ENCODE measurements at regions not wholly inside any gene's neighbourhood (a gene's known extent, or its start where the extent isn't known, plus 50 kb on each side); places are given as distances from the start of the nearest gene placed in this dataset.

DNA sequence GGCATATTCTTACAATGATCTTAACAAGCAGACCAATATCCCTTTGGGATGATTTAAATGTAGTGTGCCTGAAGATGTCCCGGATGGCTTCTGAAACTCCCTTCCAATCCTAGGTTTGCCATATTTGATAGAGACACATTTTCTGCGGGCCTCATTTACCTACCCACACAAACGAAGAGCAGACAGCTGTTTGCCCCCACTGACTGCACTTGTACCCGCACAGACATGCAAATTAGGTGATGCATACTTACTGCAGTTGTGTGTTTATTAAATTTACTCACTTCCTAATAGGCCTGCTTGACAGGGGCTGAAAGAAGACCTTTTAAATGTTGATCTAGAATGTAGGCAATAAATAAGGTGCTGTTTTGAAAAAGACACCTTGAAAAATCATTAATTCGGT, 257.9 kb upstream of the RRP15 start:
- DNase-seq = no peak

DNA sequence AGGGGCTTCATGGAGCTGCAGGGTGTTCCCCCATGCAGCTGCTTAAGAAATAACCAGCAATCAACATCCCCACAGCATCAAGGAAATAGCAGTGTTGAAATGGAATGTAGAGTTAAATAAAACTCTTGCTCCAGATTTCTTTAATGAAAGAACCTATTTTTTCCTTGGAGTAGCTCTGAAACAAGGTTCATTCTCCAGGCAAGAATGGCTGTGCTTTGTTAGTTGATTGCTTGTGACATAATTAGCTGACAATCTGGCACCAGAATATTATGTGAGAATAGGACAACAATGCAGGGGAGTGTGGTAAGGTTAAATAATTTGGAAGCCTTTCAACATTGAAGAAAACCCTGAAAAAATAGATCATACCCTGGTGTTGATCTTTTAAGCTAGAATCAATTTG, 254.2 kb upstream of the RRP15 start:
- DNase-seq = no peak

DNA sequence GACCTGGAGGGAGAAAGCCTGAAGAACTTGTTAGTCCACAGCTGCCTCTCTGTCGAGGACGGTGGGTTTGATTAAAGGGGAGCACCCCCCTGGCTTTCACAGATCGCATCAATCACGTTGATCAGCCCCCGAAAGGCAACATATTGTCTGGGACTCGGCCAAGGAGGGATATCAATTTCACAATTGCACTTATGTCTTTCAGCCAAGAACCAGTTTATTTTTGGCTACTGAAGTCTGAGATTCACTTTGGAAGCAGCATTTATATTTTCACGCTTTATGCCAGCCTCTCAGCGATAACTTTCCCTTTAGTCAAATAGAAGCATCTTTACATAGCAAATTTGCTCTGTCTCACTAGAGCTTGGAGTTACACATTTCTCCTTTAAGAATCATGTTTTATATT, 253.2 kb upstream of the RRP15 start:
- no peak for DNase-seq

DNA sequence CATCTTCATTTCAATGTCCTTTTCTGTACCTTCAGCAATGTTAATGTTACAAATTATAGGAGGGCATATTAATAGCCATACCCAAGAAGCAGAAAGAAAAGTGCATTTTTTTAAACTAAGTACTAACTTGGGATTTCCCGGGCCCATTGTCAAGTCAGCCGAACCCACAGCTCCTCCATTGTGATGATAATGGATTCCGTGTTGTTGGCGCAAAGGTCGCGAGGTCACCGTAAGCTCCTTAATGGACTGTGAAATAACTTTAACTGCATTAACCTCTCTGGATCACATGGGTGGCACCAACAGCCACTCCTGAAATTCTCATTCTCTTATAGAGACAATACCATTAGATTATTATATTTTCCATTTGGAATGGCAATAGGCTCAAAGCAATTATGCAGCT, 250.6 kb upstream of the RRP15 start:
- DNase-seq = no peak

DNA sequence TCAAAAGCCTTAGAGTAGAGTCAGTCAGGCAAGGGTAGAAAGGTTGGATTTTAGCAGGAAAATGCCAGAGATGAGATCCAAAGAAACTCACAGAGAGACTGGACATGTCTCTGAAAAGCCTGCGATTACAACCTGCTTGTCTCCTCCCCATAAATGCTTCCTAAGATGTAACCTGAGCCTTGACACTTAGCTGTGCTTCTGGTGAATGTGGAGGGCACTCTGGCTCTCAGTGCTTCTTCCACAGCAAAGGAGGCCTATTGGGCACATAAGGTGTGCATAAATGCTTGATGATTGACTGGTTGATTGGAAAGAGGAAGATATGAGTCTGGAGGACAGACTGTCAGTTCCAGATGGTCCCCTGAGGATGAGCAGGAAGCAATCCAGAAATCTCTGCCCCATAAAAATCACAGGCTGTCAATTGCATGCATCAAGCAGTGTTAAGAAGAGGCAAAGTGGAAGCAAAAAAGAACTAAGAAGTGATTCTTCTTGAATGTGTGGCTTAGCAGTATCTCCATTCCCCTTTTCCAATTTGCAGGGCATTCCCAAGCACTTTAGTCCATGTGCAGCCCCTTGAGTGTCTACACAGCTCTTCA, 236.2 kb upstream of the RRP15 start:
- DNase-seq = no peak

DNA sequence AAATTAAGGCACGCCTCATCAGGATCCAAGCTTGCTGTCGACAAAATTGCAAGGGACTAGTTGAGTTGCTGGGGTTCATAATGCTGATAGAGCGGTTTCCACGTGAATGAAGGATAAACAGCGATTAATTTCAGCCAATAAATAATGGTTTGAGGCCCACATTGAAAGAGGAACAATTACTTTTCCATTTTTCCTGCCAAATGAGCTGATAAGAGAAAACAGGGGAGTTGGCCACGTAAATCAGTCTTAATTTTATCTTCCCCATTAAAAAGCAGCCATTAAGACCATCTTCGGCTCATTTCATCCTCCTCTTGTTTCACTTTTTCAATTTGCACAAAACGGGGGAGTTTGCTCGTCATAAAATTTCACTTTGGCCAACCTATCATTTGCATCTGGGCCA, 235.5 kb upstream of the RRP15 start:
- no peak for DNase-seq

DNA sequence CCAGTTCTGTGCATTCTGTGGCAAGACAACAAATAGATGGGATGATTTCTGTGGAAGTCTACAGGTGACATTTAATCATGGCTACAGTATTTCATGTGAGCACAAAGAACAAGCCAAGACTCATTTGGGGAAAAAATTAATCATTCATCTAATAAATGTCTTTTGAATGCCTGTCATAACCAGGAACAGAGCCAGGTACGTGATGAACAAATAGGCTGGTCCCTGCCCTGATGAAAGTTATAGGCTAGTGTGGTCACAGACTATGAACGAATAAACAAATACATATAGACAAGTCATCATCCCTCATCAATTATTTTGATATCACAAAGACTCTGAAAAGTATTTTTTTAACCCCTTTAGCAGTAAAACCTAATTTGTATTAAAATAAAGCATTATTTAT, 226.4 kb upstream of the RRP15 start:
- no peak for DNase-seq

DNA sequence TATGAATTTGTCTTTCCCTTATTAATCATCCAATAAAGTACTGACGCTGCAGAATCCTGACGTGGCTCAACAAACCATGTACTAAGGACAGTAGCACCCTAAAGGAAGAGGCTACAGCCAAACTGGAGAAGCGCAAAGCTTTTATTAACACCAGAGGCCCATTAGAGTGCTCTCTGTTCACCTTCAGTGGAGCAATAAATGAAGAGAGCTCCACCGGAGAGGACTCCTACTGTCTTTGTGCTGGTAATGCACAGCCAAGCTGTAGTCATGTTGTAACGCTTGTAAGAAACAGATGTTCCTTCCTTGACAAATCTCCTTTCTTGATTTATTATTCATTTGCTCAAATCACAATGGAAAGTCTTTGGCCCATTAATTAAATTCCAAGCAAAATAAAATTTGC, 220.7 kb upstream of the RRP15 start:
- no peak for DNase-seq

DNA sequence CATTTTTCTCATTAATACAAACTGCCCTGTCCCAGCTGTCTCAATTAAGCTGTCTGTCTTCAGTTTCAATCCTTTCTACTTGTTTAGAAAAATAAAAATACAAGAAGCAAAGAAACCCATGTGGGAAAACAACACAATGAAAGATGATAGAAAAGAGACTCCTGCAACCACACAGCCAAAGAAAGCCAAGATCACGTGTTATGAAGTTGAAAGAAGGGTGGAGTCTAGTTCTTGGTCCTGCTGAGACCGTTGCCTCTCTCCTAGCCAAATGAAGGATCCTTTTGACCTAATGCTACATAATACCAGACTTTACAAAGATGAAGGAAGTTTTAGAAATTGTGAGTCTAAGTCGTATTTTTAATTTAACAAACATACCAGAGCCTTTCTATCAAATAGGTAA, 218.8 kb upstream of the RRP15 start:
- DNase-seq = no peak

DNA sequence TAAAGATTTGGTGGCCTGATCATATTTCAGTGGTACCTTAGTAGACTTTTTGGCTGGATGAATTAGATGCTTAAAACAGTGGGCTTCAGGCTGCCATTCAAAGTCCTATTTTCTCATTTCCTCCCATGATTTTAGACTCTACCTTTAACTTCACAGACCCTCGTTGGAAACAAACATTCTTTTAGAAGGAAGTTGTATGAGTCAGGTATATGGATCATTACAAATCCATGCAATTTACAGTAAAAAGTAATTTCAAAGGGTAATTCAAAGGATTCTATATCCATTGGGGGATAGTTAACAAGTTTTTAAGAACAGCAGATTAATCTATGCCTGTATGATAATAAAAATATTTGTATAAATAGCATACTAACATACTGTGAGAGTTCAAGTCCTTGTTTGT, 216.9 kb upstream of the RRP15 start:
- DNase-seq = no peak

DNA sequence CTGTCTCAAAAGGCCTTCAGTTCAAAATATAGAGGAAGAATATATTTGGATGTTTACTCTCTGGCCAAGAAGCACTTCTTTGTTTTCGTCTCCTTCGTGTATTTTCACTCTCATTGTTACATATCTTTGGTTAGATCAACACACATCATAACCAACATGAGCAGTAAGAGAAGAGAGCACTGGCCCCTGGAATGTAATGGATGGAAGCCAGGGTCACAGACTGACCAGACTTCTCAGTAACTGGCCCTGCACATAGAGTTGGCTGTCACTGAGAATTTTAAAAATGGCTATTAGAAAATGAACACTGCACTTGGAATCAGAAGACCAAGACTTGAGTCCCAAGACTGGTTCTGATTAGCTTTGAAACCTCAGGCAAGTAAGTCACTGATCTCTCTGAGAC, 215.9 kb upstream of the RRP15 start:
- no peak for DNase-seq

DNA sequence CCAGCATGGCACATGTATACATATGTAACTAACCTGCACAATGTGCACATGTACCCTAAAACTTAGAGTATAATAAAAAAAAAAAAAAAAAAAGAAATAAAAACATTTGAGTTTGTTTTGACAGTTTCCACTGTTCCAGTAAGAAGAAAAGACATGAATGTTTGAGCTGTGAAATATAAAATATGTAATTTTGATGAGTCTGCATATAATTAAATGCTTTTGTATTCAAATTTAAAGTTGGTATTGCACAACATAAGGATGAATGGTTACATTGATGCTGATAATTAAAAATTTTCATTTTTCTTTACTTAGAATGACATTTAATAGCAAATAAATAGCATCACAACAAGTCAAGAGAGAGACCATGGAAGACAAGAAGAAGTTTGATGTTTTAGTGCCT, 212.0 kb upstream of the RRP15 start:
- no peak for DNase-seq

DNA sequence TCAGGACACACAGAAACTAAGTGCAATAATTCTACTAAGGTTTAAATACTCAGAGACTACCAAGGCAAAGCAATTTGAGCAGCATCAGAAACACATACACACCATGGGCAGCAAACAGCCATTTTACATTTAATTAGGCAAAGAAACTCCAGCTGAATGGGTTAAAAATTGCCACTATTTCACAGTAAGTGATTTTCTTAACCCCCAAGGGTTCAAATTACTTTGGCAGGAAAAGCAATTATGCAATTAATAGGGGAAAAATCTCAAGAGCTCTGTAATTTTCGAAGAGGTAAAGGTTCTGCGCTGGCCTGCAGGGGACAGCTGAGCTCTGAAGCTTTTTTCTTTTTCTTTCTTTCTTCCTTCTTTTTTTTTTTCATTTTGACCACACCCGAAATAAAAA, 206.2 kb upstream of the RRP15 start:
- no peak for DNase-seq

DNA sequence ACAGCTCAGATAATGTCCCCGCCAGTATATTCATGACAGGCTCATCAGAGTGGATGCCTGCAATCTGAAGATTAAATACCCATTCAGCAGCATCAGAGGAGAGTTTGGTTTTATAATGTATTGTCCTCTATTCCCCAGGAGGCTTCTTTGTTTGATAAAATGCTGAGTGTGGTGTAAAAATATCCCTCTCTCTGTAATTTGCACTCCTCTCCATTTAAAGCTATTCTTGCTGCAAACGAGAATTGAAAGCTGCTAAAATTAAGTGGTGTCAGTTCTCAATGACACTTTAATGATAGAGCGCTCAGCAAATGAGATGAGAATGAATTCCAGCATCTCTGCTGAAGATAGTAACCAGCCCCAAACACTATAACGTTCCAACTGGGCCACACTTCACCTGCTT, 205.7 kb upstream of the RRP15 start:
- DNase-seq = no peak

DNA sequence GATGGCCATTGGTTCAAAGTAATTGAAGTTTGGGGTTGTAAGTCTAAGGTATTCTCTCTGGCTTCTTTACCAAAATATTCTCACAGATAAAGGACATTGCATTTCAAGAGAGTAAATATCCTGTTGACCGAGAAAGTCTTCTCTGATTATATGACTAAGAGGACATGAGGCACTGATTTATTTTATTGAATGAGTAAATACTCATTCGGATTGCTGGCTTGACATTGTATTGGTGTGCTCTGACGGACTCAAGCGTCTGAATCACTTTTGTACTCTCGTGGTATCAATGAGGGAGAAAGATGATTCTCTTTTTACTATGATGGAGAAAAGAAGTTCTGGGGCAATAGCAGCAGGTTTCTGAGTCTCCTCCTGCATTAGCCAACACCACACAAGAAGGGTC, 205.3 kb upstream of the RRP15 start:
- DNase-seq = no peak

DNA sequence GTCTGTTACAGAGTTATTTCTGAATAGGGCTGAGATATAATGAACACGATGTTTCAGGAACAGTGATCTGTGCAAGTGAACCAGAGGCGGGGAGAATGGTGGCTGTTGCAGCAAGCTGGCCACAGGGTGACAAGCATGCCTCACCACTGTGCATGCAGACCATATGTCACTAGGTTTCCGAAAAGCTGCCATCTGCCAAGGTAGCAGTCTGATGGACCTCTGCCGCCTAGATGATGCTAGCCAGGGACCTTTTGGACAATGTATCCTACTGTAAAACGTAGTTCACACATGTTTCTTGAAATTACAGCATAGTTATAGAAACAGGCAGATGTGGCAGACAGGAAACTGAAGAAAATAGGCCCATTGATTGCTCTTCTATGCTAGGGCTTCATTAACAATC, 204.2 kb upstream of the RRP15 start:
- no peak for DNase-seq

DNA sequence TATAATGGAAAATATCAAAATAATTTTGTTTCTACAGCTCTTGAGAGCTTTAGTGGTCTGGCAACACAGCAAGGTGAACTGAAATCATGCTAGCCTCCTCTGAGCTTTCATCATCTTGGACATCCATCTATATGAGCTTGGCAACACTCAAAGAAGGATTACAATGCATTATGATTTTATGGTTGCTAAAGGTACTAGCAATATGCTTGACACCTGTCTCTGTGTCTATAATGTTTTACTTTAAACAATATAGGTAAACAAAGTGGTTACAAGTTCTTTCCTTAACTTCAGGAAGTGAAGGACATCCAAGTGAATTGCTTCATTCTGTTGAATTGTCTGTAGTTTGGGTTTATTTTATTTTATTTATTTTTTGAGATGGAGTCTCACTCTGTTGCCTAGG, 203.7 kb upstream of the RRP15 start:
- no peak for DNase-seq

DNA sequence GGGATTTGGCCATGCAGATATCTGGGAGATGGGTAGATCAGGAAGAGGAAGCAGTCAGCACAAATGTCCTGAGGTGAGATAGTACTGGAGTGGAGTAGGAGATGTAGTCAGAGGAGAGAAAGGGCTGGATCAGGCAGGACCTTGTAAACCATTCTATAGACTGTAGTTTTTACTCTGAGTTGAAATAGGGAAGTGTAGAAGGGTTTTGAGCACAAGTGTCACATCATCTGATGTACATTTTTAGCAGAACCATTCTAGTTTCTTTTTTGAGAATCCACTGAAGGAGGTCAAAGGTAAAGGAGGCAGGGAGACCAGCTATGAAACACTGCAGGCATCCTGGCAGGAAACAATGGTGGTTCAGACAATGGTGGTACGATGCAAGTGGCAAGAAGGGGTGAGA, 194.6 kb upstream of the RRP15 start:
- DNase-seq = no peak

DNA sequence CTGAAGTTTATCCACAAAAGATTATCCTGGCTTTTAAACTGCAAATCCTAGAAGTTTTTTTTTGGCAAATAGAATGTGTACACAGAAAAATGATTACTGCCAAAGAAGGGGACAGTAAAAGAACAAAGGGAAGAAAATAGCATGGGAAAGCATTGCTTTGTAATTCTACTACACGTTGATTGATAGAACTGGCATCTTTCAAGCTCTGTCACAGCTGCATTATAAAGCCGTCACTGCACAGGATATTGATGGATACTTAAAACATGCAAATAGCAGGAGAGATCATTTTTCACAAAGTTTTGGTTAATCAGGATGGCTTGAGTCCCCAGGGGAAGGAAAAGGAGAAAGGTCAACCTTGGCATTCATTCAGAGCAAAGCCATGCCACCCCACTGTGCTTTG, 183.7 kb upstream of the RRP15 start:
- no peak for DNase-seq

DNA sequence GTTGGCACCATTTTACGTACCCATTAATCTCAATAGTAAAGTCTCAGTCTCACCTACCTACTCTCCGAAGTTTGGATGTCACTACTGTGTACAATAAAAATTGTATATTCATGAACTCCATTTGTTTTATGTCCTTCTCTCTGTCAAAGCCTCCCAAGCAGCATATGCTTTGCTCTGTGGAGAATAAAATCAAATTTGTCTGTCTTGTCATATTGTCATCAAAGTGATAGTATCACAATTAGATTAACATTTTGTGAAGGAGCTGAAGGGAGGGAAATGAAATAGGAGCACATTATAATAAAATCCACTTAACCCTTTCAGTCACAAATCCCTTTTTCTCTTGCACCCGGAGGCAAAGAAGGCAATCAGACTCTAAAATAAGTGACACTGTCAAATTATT, 177.1 kb upstream of the RRP15 start:
- DNase-seq = no peak

DNA sequence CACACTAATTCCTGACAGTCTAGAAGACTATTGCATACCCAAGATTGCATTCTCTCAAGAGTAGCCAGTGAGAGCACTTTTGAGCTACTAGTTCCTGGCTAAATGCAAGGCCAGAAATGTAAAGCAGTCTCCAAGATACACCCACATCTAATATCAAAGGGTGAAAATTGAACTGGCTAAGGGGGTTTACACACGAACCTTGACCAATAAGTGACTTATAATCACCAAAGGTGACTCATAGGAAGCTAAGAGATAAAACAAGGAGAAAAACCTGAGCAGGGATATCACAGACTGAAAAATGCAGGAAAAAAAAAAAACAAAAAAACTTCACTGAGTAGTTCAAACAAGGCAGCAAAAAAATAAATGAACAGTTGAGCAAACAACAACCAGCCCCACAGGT, 172.2 kb upstream of the RRP15 start:
- no peak for DNase-seq

DNA sequence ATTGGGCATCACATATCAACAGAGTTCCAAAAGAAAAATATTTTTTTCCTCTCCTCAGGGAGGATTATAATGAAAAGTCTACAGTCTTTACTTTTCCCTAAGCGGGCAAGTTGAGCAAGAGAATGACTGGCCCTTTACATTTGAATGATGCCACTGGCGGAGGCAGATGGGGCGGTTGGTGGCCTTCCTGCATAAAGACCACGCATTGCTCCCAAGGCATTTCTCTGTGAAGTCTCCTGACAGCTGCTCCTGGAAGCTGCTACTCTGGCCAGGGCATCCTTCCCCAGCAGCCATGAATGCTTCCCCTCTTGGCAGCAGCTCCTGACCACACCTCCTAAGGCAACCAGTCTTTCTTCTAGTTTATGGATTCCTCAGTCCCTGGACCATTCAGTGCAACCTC, 161.1 kb upstream of the RRP15 start:
- no peak for DNase-seq

DNA sequence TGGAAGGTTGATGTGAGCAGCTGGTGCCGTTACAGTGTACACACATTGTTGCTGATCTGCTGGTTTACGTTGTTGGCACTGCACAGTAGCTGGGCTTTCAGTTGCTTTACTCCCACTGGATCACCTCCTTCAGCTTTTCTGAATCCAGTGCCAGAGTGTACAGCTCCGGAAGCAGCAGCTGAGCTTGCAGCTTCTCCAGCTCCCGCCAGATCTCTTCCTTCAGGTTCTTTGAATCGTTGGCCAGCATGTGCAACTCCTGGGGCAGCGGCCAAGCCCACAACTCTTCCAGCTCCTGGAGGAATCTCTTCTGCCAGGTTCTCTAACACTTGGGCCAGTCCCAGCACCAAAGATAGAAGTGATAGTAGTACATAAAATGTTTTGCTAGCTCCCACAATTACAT, 149.7 kb upstream of the RRP15 start:
- no peak for DNase-seq

DNA sequence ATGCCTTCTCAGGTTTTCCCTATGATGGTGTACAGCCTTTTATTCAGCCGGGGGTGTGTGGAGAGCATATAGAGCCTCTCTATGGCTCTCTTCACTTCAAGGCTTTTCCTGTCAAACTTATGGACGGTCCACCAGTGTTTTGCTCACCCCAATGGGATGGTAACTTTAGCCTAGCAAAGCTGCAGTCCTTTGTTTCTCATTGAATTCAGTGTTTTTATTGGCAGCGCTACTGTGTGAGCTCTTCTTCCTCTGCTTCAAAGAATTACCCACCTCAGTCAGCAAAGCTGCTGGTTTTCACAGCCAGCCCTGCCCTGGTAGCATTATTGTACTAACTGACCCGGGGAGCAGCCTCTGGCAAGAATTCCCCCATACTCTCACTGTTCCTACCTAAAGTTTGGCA, 145.3 kb upstream of the RRP15 start:
- no peak for DNase-seq

DNA sequence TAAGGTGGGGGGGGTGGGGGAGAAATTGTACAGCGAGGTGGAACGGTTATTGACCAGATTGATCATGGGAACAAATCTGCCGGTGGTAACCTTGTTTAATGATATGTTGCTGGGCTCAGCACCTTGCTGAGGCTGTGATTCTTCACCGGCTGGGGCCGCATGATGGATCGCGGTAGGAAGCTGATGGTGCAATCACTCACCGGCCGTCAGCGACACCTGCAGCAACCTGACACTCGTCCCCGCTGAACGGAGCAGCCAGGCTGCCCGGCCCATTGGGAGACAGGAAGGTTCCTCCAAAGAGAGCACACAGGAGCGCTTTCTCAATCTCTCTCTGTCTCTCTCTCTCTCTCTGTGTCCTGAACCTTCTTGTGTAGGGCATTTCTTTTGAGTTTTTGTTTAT, 128.5 kb upstream of the RRP15 start:
- DNase-seq = no peak

DNA sequence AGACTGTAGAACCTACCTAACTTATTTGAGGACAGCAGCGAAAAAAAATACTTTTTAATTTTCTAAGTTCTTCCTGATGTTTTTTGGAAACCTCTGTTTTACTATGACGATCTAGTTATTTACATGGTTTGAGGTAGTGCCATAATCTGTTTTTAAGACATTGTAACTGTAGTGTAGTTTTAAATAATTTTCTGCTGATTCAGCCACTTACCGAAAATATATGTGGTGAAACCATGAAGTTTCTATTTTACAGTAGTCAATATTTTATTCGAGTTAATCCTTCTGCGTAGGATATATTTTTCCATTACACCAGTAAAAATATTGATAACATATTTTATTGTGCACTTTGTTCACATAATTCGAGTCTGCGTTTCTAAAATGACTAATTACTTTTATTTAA, 121.7 kb upstream of the RRP15 start:
- DNase-seq = no peak

Measured in NCI-H1048 (cell line).